ENCODE measurements at regions not wholly inside any gene's neighbourhood (a gene's known extent, or its start where the extent isn't known, plus 50 kb on each side); places are given as distances from the start of the nearest gene placed in this dataset.
A peak's percentile ranks its signal among the peaks of the same experiment; 100 is the strongest.

DNA sequence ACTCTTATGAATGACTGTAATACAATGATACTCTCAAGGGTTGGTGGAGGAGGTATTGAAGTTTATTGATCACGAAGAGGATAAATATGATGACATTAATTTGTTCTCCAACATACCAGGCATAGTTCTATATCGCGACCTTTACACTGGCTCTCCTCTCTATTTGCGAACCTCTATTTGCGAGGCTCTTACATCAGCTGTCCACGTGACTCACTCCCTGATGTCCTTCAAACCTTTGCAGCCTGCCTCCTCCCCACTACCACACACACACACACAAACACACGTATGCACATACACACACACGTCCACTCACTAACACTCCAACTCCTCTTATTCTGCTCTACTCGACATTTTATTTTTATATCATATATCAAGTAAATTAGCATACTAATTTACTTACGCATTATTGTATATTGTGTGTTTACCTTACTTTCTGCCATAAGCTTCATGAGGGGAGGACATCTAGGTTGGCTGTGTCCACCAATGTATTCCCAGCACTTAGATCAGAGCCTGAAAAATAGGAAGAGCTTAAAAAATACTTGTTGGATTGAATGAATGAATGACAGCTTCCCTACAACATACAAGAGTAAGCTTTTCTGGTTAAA is 53.3 kb upstream of the TNFRSF21 start (continued):
- no peak for TF ChIP-seq ZFAT (CRISPR knock-in tag; conservative IDR thresholded peaks at IDR 0.05)
- TF ChIP-seq TBP (CRISPR knock-in tag; IDR thresholded peaks at IDR 0.05), result no peak
- no peak for TF ChIP-seq ZNF33B (CRISPR knock-in tag; IDR thresholded peaks at IDR 0.05)
- TF ChIP-seq ZSCAN25 (CRISPR knock-in tag; IDR thresholded peaks at IDR 0.05), result no peak
- TF ChIP-seq ZBTB8A (CRISPR knock-in tag; IDR thresholded peaks at IDR 0.05; ENCODE audit: borderline replicate concordance, low read depth), result no peak
- TF ChIP-seq, protein P1, sequence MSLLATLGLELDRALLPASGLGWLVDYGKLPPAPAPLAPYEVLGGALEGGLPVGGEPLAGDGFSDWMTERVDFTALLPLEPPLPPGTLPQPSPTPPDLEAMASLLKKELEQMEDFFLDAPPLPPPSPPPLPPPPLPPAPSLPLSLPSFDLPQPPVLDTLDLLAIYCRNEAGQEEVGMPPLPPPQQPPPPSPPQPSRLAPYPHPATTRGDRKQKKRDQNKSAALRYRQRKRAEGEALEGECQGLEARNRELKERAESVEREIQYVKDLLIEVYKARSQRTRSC (CRISPR knock-in tag; IDR thresholded peaks at IDR 0.05; ENCODE audit: low read depth), result no peak
- TF ChIP-seq MIER3 (CRISPR knock-in tag; IDR thresholded peaks at IDR 0.05; ENCODE audit: borderline replicate concordance), result no peak
- no peak for TF ChIP-seq MAFF (IDR thresholded peaks at IDR 0.05; ENCODE audit: low read depth, low read length)
- TF ChIP-seq ZSCAN31 (CRISPR knock-in tag; IDR thresholded peaks at IDR 0.05; ENCODE audit: low read depth), result no peak
- no peak for TF ChIP-seq TOE1 (CRISPR knock-in tag; IDR thresholded peaks at IDR 0.05)
- TF ChIP-seq ZBTB7B (CRISPR knock-in tag; IDR thresholded peaks at IDR 0.05), result no peak
- TF ChIP-seq, protein P2, sequence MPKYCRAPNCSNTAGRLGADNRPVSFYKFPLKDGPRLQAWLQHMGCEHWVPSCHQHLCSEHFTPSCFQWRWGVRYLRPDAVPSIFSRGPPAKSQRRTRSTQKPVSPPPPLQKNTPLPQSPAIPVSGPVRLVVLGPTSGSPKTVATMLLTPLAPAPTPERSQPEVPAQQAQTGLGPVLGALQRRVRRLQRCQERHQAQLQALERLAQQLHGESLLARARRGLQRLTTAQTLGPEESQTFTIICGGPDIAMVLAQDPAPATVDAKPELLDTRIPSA (CRISPR knock-in tag; IDR thresholded peaks at IDR 0.05; ENCODE audit: borderline replicate concordance), result no peak
- TF ChIP-seq, protein P3, sequence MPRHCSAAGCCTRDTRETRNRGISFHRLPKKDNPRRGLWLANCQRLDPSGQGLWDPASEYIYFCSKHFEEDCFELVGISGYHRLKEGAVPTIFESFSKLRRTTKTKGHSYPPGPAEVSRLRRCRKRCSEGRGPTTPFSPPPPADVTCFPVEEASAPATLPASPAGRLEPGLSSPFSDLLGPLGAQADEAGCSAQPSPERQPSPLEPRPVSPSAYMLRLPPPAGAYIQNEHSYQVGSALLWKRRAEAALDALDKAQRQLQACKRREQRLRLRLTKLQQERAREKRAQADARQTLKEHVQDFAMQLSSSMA (CRISPR knock-in tag; IDR thresholded peaks at IDR 0.05), result no peak
- TF ChIP-seq, protein P4, sequence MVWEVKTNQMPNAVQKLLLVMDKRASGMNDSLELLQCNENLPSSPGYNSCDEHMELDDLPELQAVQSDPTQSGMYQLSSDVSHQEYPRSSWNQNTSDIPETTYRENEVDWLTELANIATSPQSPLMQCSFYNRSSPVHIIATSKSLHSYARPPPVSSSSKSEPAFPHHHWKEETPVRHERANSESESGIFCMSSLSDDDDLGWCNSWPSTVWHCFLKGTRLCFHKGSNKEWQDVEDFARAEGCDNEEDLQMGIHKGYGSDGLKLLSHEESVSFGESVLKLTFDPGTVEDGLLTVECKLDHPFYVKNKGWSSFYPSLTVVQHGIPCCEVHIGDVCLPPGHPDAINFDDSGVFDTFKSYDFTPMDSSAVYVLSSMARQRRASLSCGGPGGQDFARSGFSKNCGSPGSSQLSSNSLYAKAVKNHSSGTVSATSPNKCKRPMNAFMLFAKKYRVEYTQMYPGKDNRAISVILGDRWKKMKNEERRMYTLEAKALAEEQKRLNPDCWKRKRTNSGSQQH (CRISPR knock-in tag; IDR thresholded peaks at IDR 0.05; ENCODE audit: low read depth), result no peak
- no peak for TF ChIP-seq ZNF768 (CRISPR knock-in tag; IDR thresholded peaks at IDR 0.05)
- no peak for TF ChIP-seq ZNF256 (CRISPR knock-in tag; conservative IDR thresholded peaks at IDR 0.05)
- TF ChIP-seq, protein P5, sequence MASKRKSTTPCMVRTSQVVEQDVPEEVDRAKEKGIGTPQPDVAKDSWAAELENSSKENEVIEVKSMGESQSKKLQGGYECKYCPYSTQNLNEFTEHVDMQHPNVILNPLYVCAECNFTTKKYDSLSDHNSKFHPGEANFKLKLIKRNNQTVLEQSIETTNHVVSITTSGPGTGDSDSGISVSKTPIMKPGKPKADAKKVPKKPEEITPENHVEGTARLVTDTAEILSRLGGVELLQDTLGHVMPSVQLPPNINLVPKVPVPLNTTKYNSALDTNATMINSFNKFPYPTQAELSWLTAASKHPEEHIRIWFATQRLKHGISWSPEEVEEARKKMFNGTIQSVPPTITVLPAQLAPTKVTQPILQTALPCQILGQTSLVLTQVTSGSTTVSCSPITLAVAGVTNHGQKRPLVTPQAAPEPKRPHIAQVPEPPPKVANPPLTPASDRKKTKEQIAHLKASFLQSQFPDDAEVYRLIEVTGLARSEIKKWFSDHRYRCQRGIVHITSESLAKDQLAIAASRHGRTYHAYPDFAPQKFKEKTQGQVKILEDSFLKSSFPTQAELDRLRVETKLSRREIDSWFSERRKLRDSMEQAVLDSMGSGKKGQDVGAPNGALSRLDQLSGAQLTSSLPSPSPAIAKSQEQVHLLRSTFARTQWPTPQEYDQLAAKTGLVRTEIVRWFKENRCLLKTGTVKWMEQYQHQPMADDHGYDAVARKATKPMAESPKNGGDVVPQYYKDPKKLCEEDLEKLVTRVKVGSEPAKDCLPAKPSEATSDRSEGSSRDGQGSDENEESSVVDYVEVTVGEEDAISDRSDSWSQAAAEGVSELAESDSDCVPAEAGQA (IDR thresholded peaks at IDR 0.05; ENCODE audit: low read depth), result no peak
- TF ChIP-seq, protein P5 (CRISPR knock-in tag; IDR thresholded peaks at IDR 0.05; ENCODE audit: borderline replicate concordance), result no peak
- TF ChIP-seq RFX5 (IDR thresholded peaks at IDR 0.05; ENCODE audit: low read depth, low read length), result no peak
- TF ChIP-seq, protein P6, sequence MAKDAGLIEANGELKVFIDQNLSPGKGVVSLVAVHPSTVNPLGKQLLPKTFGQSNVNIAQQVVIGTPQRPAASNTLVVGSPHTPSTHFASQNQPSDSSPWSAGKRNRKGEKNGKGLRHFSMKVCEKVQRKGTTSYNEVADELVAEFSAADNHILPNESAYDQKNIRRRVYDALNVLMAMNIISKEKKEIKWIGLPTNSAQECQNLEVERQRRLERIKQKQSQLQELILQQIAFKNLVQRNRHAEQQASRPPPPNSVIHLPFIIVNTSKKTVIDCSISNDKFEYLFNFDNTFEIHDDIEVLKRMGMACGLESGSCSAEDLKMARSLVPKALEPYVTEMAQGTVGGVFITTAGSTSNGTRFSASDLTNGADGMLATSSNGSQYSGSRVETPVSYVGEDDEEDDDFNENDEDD (CRISPR knock-in tag; IDR thresholded peaks at IDR 0.05; ENCODE audit: borderline replicate concordance), result peak; percentile 16; the same call in 1 of the 2 replicates

All from HepG2 (cell line).